ENCODE measurements at regions not wholly inside any gene's neighbourhood (a gene's known extent, or its start where the extent isn't known, plus 50 kb on each side); places are given as distances from the start of the nearest gene placed in this dataset.

DNA sequence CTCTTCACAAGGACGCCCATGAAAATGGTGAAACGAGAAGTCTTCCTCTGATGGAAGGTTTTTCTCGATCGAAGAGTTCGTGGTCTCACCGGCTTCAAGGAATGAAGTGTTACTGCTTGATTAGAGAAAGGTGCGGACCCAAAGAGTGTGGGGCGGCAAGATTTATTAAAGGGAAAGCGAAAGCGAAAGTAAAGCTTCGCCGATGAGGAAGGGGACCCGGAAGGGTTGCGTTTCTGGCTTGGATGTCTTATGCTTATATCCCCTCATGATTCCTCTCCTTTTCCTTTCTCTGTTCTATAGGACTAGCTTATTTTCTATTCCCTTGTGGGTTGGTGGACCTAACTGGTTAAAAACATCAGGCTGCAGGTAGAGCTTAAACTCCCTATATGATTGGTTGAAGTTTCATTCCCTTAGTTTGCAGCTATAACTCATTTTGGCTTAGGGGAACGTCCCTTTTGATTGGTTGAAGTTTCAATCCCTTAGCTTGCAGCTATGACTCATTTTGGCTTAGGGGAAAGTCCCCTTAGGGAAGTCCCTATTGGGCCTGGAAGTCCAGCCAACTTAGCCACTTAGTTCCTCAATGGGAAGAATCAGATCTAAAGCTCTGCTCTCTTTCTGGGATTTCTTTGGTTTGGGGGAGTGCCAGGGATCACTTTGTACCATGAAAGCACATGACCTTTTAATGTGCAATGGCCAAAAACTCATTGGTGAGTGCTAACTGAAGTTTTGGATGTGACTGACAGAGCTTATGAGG is 1025.0 kb upstream of the PCDH10 start:
- H3K4me3 ChIP-seq (ENCODE audit: low read depth, low read length) = no peak overlapping the region
- ChIA-PET CTCF (interaction anchor here (0.6 kb wide), 1 partner anchor 91 kb away, joined by 3 read pairs; no protein-coding TSS in a partner anchor), POLR2A (no interaction called here)

DNA sequence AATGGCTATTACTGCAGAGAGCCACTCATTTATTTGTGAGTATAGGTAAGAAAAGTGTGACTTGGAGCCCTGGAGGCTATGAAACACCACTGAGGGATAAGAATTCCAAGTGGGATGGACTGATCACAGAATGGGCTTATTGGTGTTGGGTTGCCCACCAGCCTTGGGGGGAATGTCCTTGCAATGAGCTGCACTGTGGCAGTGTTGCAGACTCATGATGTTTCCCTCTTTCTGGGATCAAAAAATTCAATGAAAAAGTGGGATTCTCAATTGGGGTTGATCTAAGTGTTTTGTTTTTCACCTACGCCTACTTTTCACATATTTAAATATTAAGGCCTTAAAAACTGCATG is 1024.5 kb upstream of the PCDH10 start:
- TF ChIP-seq, protein P1, sequence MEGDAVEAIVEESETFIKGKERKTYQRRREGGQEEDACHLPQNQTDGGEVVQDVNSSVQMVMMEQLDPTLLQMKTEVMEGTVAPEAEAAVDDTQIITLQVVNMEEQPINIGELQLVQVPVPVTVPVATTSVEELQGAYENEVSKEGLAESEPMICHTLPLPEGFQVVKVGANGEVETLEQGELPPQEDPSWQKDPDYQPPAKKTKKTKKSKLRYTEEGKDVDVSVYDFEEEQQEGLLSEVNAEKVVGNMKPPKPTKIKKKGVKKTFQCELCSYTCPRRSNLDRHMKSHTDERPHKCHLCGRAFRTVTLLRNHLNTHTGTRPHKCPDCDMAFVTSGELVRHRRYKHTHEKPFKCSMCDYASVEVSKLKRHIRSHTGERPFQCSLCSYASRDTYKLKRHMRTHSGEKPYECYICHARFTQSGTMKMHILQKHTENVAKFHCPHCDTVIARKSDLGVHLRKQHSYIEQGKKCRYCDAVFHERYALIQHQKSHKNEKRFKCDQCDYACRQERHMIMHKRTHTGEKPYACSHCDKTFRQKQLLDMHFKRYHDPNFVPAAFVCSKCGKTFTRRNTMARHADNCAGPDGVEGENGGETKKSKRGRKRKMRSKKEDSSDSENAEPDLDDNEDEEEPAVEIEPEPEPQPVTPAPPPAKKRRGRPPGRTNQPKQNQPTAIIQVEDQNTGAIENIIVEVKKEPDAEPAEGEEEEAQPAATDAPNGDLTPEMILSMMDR (IDR thresholded peaks at IDR 0.05; ENCODE audit: insufficient read depth, low read depth, low read length) = no peak
- no peaks in the 10 kb centered on the region for H3K27me3 ChIP-seq (ENCODE audit: control insufficient read depth, insufficient read depth, low read length)
- no peak for DNase-seq (ENCODE audit: low read depth)
- POLR2A ChIA-PET = no interaction called here
- CTCF ChIA-PET = no interaction called here
- H3K36me3 ChIP-seq (ENCODE audit: control insufficient read depth, insufficient read depth, low read length) = no peaks in the 10 kb centered on the region
- H3K4me3 ChIP-seq (ENCODE audit: low read depth, low read length) = no peak overlapping the region

More for the DNA sequence above, 1025.0 kb upstream of the PCDH10 start:
- no peak for DNase-seq (ENCODE audit: low read depth)
- H3K36me3 ChIP-seq (ENCODE audit: control insufficient read depth, insufficient read depth, low read length) = no peaks in the 10 kb centered on the region
- H3K27me3 ChIP-seq (ENCODE audit: control insufficient read depth, insufficient read depth, low read length) = no peaks in the 10 kb centered on the region
- TF ChIP-seq, protein P1 (IDR thresholded peaks at IDR 0.05; ENCODE audit: insufficient read depth, low read depth, low read length) = no peak

DNA sequence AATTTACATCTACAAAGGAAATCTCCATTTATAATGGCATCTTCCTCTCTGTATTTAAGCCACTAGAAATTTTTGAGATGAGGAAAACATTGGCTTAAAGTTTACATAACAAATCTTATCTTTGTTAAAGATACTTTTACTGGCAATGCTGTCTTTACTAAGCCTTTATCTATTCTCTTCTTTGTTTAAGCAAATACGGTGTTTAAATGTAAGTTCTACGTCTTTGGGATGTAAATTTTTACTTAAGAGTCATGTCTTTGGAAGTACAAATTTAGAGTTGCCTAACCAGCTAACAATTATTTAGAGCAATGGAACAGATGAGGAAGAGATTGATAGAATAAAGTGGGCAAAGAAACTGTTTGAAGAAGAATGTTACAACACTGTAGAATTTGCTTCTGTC is 1024.0 kb upstream of the PCDH10 start:
- no peak for DNase-seq (ENCODE audit: low read depth)
- Histone ChIP-seq H3K27me3 (ENCODE audit: control insufficient read depth, insufficient read depth, low read length) (no peaks in the 10 kb centered on the region), H3K4me3 (ENCODE audit: low read depth, low read length) (no peak overlapping the region), H3K36me3 (ENCODE audit: control insufficient read depth, insufficient read depth, low read length) (no peaks in the 10 kb centered on the region)
- ChIA-PET CTCF (no interaction called here), POLR2A (no interaction called here)
- TF ChIP-seq, protein P1 (IDR thresholded peaks at IDR 0.05; ENCODE audit: insufficient read depth, low read depth, low read length) = no peak

DNA sequence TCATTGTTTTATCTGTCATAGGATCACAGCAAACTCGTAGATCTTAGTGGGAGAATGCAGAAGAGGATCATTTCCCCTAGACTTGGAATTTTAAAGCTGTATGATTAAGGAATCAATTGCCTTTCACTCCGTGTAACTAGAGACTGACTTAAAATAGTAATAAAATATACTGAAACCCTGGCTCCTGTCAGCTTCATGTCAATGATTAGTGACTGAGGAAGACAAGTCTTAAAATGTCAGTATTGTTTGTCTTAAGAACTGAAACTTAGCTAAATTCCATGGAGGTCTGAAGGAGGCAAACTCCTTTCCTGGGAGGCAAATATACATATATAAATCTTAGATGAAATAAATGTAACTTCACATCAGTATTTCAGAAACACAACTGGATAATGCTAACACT is 1016.7 kb upstream of the PCDH10 start:
- ChIA-PET POLR2A (no interaction called here), CTCF (interaction anchor here (0.6 kb wide), 1 partner anchor 1172 kb away, joined by 4 read pairs; no protein-coding TSS in a partner anchor)
- no peak for DNase-seq (ENCODE audit: low read depth)
- TF ChIP-seq, protein P1 (IDR thresholded peaks at IDR 0.05; ENCODE audit: insufficient read depth, low read depth, low read length) = no peak
- no peaks in the 10 kb centered on the region for H3K27me3 ChIP-seq (ENCODE audit: control insufficient read depth, insufficient read depth, low read length)
- H3K36me3 ChIP-seq (ENCODE audit: control insufficient read depth, insufficient read depth, low read length) = no peaks in the 10 kb centered on the region
- no peak overlapping the region for H3K4me3 ChIP-seq (ENCODE audit: low read depth, low read length)

DNA sequence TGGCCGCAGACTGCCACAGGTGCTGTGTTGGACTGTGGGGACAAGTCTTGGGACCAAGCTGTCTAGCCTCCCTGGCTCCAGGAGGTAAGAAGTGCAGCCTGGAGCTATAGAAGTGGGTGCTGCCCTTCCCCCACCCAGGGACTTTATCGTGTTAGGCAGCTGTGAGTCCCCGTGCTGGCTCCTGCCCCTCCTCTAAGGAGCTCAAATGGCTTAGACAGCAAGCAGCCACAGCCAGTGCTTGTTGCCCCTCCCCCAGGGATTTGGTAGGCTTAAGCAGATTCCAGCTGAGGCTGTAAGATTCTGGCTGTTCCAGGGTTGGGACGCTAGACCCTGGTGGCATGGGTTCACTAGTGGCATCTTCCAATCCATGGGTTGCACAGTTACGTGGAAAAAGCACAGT is 979.4 kb upstream of the PCDH10 start:
- ChIA-PET CTCF (no interaction called here), POLR2A (no interaction called here)
- TF ChIP-seq, protein P1 (IDR thresholded peaks at IDR 0.05; ENCODE audit: insufficient read depth, low read depth, low read length) = no peak

More for the DNA sequence above, 979.4 kb upstream of the PCDH10 start:
- no peaks in the 10 kb centered on the region for H3K27me3 ChIP-seq (ENCODE audit: control insufficient read depth, insufficient read depth, low read length)
- DNase-seq (ENCODE audit: low read depth) = no peak
- no peaks in the 10 kb centered on the region for H3K36me3 ChIP-seq (ENCODE audit: control insufficient read depth, insufficient read depth, low read length)
- H3K4me3 ChIP-seq (ENCODE audit: low read depth, low read length) = no peak overlapping the region
